Neuron (in vitro differentiated cells): ENCODE measurements at regions not wholly inside any gene's neighbourhood (a gene's known extent, or its start where the extent isn't known, plus 50 kb on each side); places are given as distances from the start of the nearest gene placed in this dataset.

Source experiments
- H2AFZ ChIP-seq: one replicate; pipeline ENCODE4 v1.6.1; 2013; ENCODE audit warnings: low read depth, mild to moderate bottlenecking, inconsistent platforms, low read length, moderate library complexity
- H3K27me3 ChIP-seq: one replicate; pipeline ENCODE4 v1.6.1; 2013; ENCODE audit warnings: low read length; ENCODE audit not compliant: insufficient read depth
- H3K36me3 ChIP-seq: one replicate; pipeline ENCODE4 v1.6.1; 2013; ENCODE audit warnings: low read length; ENCODE audit not compliant: insufficient read depth
- H3K4me1 ChIP-seq: one replicate; pipeline ENCODE4 v1.6.1; 2013; ENCODE audit warnings: low read length; ENCODE audit not compliant: insufficient read depth
- H3K4me3 ChIP-seq: 2 replicates; pipeline ENCODE4 v1.5.1; 2013; ENCODE audit warnings: mild to moderate bottlenecking, low read length, moderate library complexity
- H3K9me3 ChIP-seq: one replicate; pipeline ENCODE4 v1.6.1; 2013; ENCODE audit warnings: low read length

DNA sequence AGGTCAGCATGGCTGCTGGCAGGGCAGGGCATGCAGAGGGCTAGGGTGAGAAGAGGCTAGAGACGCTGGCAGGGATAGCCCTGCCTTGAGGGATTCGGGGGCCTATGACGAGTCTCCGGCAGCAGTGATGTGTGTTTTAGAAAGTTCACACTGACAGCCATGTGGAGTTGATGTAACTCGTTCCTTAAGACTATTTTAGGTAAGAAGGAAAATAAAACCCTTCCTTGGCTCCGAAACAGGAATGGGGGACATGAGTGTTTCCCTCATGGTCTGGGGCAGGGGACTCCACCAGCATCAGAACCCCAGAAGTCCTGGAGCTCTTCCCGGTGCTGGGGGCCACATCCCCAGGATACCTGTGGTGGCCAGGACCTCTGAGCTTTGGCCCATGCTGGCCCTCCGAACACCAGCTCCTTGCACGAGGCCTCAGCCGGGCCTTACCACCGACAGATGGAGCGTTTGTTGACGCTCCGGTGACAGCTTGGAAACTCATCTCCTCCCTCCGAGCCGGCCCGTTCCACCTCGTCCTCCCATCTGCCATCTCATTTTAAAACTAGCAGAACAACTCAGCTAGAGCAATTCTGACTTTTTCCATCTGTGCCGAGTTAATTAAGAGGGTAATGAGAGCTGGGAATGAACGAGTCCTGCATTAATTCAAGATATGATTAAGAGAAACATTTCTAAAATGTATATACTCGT lies 337.7 kb downstream of the CDK5RAP2 start:
- no peaks in the 10 kb centered on the region for H3K27me3 ChIP-seq
- no peaks in the 10 kb centered on the region for H3K4me1 ChIP-seq
- no peak overlapping the region for H2AFZ ChIP-seq
- no peaks in the 10 kb centered on the region for H3K9me3 ChIP-seq
- H3K36me3 ChIP-seq, result no peaks in the 10 kb centered on the region
- H3K4me3 ChIP-seq, result no peak overlapping the region

DNA sequence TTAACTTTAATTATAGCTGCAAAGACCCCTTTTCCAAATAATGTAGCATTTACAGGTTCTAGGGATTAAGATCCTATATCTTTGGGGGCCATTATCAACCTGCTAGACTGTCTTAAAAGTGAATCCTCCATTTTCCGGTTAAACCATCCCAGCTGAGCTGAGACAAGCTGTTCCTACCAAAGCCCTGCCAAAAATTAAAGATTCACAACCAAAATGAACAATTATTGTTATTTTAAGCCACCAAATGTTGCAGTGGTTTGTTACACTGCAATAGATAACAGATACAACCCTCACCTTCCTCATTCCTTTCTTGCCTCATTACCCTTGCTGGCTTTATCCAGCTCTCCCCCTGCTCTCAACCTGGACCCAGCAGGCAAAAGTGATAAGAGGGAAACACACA lies 343.4 kb downstream of the CDK5RAP2 start:
- H3K36me3 ChIP-seq, result no peaks in the 10 kb centered on the region

DNA sequence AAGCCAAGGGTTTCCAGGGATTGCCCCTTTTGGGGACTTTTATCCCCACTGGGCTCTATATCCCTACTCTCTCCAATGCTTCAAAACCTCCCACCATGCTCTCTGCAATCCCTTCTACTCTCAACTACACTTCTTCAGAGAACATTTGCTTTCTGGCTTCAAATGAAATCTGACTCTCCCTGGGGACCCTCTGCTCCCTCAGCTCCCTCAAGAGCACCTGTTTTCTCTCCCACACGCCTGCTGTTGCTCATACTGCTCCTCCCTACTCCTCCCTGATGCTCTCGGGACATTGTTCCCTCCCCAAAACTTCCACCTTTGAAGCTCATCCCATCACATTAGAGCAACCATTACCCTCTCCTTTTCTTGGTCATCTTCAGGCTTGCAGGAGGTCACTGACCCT lies 344.9 kb downstream of the CDK5RAP2 start:
- H3K9me3 ChIP-seq, result no peaks in the 10 kb centered on the region
- no peaks in the 10 kb centered on the region for H3K4me1 ChIP-seq
- H2AFZ ChIP-seq, result no peak overlapping the region
- H3K27me3 ChIP-seq, result no peaks in the 10 kb centered on the region
- H3K4me3 ChIP-seq, result no peak overlapping the region
- no peaks in the 10 kb centered on the region for H3K36me3 ChIP-seq

More for the DNA sequence above, 343.4 kb downstream of the CDK5RAP2 start:
- H3K27me3 ChIP-seq, result no peaks in the 10 kb centered on the region
- no peak overlapping the region for H3K4me3 ChIP-seq
- H3K4me1 ChIP-seq, result no peaks in the 10 kb centered on the region
- H3K9me3 ChIP-seq, result no peaks in the 10 kb centered on the region
- no peak overlapping the region for H2AFZ ChIP-seq

DNA sequence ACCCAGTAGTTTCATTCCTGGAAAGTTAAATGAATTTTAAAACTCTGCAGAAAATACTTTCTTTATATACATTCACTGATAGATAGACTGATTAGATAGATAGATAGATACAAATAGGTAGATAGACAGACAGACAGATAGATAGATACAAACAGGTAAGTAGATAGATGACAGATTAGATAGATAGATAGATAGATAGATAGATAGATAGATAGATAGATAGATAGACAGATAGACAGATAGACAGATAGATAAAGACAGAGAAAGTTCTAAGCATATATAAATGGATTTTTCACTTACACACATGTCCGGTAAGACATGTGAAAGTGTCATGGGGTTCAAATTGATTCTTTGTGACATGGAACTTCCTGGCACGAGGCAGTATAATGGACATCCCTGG lies 349.7 kb downstream of the CDK5RAP2 start:
- Histone ChIP-seq H3K4me3 (no peak overlapping the region), H3K4me1 (no peaks in the 10 kb centered on the region), H2AFZ (no peak overlapping the region), H3K36me3 (no peaks in the 10 kb centered on the region), H3K9me3 (no peaks in the 10 kb centered on the region), H3K27me3 (no peaks in the 10 kb centered on the region)

DNA sequence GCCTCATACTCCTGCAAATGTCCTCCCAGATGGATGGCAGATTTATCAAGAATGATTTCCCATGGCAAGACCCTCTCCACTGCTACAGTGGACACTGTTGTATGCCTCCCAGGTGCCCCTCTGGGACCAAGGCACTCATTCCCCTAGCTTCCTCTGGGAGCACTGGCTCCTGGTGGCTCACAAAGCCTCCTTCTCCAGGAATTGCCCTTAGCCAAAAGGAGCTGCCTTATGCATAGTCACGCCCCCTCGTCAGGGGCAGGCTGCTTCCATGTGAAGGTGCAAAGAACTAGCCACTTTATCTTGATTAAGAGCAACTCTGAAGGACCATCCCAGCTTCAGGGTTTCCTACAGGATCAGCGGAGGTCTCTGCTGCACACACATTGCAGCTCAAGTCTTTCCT lies 358.1 kb downstream of the CDK5RAP2 start:
- Histone ChIP-seq H2AFZ (no peak overlapping the region), H3K36me3 (no peaks in the 10 kb centered on the region), H3K4me1 (no peaks in the 10 kb centered on the region), H3K4me3 (no peak overlapping the region), H3K27me3 (no peaks in the 10 kb centered on the region), H3K9me3 (no peaks in the 10 kb centered on the region)

DNA sequence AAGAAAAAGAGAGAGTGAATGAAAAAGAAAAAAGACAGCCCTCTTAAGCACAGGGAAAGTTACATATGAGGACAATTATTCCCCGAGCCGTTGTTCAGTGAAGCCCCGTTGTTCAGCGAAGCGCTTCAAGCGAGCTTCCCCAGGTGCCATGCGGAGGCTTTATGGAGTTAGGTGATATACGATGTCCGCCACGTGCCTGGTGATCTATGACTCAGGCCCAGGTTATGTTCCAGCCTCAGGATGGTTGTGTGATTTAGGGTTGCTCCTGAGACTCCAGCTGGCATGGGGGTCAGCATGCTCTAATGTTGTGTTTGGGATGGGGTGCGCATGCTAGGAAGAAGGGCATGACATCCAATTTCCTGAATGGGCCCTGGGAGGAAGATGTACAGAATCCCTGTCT lies 365.6 kb downstream of the CDK5RAP2 start:
- no peaks in the 10 kb centered on the region for H3K27me3 ChIP-seq
- H3K4me1 ChIP-seq, result no peaks in the 10 kb centered on the region
- no peak overlapping the region for H3K4me3 ChIP-seq

DNA sequence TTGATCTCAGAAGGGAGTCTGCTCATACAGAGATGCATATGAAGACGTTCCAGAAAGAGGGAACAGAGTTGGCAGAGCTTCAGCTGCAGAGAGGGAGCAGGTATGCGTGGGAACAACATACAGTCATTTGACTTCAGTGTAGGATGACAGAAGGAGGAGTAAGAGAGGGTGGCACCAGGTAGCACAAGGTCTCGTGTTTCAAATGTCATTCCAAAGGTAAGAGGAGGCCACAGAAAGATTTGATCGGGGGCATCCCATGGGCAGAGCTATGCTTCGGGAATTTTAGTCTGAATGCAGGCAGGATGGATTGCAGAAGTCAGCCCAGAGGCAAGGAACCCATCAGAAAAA lies 367.1 kb downstream of the CDK5RAP2 start:
- Histone ChIP-seq H3K4me3 (no peak overlapping the region), H3K4me1 (no peaks in the 10 kb centered on the region)

More for the DNA sequence above, 365.6 kb downstream of the CDK5RAP2 start:
- H3K36me3 ChIP-seq, result no peaks in the 10 kb centered on the region
- H2AFZ ChIP-seq, result no peak overlapping the region
- H3K9me3 ChIP-seq, result no peaks in the 10 kb centered on the region

DNA sequence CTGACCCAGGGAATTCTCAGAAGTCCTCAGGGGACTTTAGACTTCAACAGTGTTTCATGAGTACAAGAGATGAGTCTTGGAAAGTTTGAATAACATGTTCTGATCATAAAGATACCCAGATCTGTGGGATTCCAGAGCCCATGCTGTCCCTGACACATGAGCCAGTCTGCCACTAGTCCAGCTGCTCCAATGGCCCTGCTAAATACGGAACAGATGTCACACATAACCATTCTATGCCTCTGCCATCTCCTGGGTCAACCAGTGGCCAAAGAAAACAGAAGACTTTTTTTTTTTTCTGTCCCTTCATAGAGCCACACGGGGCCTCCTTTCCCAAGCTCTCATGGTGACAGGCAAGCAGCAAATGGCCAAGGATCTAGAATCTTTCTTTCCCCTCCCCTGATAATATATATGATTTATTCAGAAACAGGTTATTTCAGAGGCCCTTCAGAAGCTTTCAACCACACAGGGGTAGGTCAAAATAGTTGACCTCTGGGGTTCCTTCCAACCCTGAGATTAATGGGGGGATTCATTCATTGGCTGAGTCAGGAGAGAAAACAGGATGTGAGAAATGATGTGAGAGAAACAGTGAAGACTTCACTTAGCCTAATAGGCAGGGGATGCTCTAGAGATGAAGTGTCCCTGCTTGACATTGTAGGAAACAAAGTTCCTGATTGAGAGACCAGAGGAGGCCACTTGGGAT lies 367.7 kb downstream of the CDK5RAP2 start:
- H2AFZ ChIP-seq, result no peak overlapping the region
- H3K9me3 ChIP-seq, result no peaks in the 10 kb centered on the region
- no peaks in the 10 kb centered on the region for H3K27me3 ChIP-seq
- no peaks in the 10 kb centered on the region for H3K36me3 ChIP-seq
- H3K4me3 ChIP-seq, result no peak overlapping the region
- H3K4me1 ChIP-seq, result no peaks in the 10 kb centered on the region

More for the DNA sequence above, 367.1 kb downstream of the CDK5RAP2 start:
- Histone ChIP-seq H3K36me3 (no peaks in the 10 kb centered on the region), H3K9me3 (no peaks in the 10 kb centered on the region), H3K27me3 (no peaks in the 10 kb centered on the region), H2AFZ (no peak overlapping the region)

DNA sequence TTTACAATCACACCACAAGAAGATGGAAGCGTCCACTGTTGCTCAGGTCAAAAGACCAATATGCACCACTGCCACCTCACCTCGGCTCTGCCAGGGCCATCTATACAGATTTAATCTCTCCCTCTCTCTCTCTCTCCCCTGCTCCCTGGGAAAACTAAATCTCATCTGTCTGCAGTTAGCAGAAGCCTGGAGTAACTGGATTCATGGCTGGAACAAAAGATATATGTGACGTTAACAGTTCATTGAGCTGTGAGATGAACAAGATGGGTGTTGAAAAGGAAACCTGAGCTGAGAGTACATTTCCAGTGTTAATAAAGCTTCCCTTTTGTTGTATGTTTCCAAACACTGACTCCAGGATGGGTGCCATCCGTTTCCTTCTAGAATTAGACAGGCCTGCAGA lies 369.7 kb downstream of the CDK5RAP2 start:
- Histone ChIP-seq H3K4me1 (no peaks in the 10 kb centered on the region), H3K9me3 (no peaks in the 10 kb centered on the region), H3K4me3 (no peak overlapping the region), H3K27me3 (no peaks in the 10 kb centered on the region), H2AFZ (no peak overlapping the region), H3K36me3 (no peaks in the 10 kb centered on the region)

DNA sequence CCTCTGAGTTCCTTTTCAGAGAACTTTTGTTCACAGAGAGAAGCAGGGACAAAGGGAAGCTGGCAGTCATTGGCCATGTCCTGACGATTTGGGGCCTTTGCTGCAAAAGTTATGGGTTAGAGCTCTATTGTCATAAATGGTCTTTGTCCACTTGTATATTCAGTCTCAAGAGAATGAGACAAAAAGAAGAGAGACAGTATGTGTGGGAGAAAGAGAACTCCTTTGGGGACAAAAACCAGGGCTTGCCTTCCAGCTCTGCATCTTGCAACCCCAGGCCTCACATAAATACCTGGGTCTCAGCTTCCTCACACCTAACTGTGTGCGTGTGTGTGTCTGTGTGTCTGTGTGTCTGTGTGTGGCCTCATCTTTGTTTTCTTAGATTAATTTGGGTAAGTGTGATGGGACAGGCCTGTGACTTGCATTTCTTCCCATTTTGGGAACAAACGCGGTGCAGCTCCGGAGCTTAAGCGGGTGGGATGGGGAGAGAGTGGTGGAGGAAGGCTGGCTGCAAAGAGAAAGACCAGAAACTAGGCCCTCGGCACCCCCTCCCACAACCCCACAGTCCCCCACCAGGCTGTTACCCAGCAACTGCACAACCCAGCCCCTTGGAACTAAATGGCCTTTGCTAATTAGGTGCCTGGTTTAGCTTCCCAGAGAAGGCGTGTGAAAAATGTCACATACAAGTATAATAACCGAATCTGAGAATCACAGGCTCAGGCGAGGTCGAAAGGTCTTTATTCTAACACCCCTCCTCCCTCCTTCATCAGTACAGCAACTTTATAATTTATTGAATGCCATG lies 376.9 kb downstream of the CDK5RAP2 start:
- Histone ChIP-seq H3K36me3 (no peaks in the 10 kb centered on the region), H2AFZ (peak overlapping the region; percentile 12), H3K9me3 (no peaks in the 10 kb centered on the region), H3K4me3 (no peak overlapping the region), H3K27me3 (no peaks in the 10 kb centered on the region), H3K4me1 (peaks cover 13% of the 10 kb centered on the region)

DNA sequence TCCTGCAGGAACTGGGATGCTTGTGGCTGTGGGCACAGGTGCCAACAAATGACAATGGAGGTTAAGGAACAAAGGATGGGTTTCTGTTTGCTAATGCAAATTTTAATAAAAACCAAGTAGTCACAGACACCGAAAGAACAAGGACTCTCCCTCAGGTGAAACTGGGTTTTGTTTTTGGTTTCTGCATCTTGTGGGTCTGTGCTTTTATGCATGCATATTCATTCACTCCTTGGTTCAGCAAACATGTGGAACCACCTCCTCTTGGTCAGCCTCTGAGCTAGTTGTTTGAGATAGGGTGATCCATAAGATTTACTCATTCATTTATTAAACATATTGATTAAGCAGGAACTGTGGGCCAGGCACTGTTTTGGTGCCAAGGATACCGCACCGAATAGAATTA lies 381.9 kb downstream of the CDK5RAP2 start:
- no peaks in the 10 kb centered on the region for H3K9me3 ChIP-seq
- H3K4me3 ChIP-seq, result no peak overlapping the region
- no peaks in the 10 kb centered on the region for H3K27me3 ChIP-seq
- H3K4me1 ChIP-seq, result peaks cover 8% of the 10 kb centered on the region
- no peak overlapping the region for H2AFZ ChIP-seq
- H3K36me3 ChIP-seq, result no peaks in the 10 kb centered on the region

DNA sequence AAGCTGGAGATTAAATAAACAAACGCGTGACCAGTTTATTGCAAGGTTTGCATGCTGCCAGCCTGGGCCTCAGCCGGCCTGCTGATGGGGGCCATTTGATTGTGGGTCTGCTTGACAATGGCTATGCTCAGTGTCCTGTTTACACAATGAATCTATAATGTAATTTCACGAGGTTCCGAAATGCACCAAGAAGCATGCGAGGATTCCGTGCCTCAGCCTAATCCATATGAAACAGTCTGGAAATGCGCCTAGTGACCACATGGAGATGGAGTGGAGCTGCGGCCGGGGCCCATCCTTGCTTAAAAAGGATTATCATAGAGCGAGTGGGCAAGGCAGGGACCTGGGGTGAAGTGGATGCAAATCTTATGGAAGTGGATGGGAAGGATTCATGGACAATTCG lies 382.4 kb downstream of the CDK5RAP2 start:
- Histone ChIP-seq H2AFZ (no peak overlapping the region), H3K9me3 (no peaks in the 10 kb centered on the region), H3K4me1 (peaks cover 3% of the 10 kb centered on the region), H3K36me3 (no peaks in the 10 kb centered on the region), H3K27me3 (no peaks in the 10 kb centered on the region), H3K4me3 (no peak overlapping the region)

DNA sequence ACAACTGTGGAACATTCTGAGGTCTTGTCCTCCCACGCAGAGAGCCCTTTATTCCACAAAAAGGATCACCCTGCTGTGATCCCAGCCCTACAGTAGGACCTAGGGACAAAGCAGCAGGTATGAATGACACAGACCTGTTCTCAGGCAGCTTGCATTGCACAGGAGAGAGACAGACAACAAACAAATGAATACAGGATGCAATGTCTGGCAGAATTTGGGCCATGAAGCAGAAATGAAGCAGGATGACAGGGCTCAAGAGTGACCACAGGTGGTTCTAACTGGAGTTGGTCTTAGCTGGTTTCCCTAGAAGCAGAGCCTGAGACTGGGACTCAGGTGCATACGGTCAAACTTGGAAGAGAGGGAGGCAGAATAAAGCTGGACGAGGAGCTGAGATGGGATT lies 388.8 kb downstream of the CDK5RAP2 start:
- H3K4me1 ChIP-seq, result no peaks in the 10 kb centered on the region
- no peaks in the 10 kb centered on the region for H3K27me3 ChIP-seq
- H3K4me3 ChIP-seq, result no peak overlapping the region
- no peaks in the 10 kb centered on the region for H3K9me3 ChIP-seq
- H2AFZ ChIP-seq, result no peak overlapping the region
- H3K36me3 ChIP-seq, result no peaks in the 10 kb centered on the region
